GM12875 (cell line): ENCODE measurements at regions not wholly inside any gene's neighbourhood (a gene's known extent, or its start where the extent isn't known, plus 50 kb on each side); places are given as distances from the start of the nearest gene placed in this dataset.

Experiments used
- H3K4me3 ChIP-seq: one replicate; pipeline ENCODE4 v1.5.1; 2011; ENCODE audit warnings: low read depth, low read length, control low read depth
- CTCF ChIP-seq: IDR thresholded peaks from 2 replicates; pipeline ENCODE4 v1.5.1; 2011; ENCODE audit warnings: low read depth, mild to moderate bottlenecking, control low read depth, inconsistent platforms, low read length, moderate library complexity, borderline replicate concordance; ENCODE audit not compliant: insufficient read depth

- no peak for TF ChIP-seq CTCF
- H3K4me3 ChIP-seq: no peak overlapping the region
These were observed 91.5 kb upstream of the FRY start for GRCh38 chr13:31940076-31940475.

- H3K4me3 ChIP-seq: no peak overlapping the region
- TF ChIP-seq CTCF: no peak
These were observed 88.0 kb upstream of the FRY start for GRCh38 chr13:31943591-31943990.

- no peak overlapping the region for H3K4me3 ChIP-seq
- no peak for TF ChIP-seq CTCF
These were observed 87.1 kb upstream of the FRY start for GRCh38 chr13:31944262-31945160.

GRCh38 chr13:31945202-31945961 lies 86.2 kb upstream of the FRY start:
- H3K4me3 ChIP-seq: no peak overlapping the region
- no peak for TF ChIP-seq CTCF

GRCh38 chr13:31946091-31946770 lies 85.3 kb upstream of the FRY start:
- no peak overlapping the region for H3K4me3 ChIP-seq
- TF ChIP-seq CTCF: no peak

- no peak overlapping the region for H3K4me3 ChIP-seq
- no peak for TF ChIP-seq CTCF
These were observed 84.5 kb upstream of the FRY start for GRCh38 chr13:31947105-31947504.
